Stimulated activated CD4-positive, alpha-beta T cell treated with anti-CD3 and anti-CD28 coated beads, Interleukin-4, amount 100 ng/mL, for 48 hours (primary cell): ENCODE measurements at regions not wholly inside any gene's neighbourhood (a gene's known extent, or its start where the extent isn't known, plus 50 kb on each side); places are given as distances from the start of the nearest gene placed in this dataset.
"Not testable (repeated sequence)": the region's sequence is repeated elsewhere in the genome, so short reads cannot be mapped to it uniquely, and the experiment has no call there.

Experiments used
- DNase-seq, 2 donors: peaks; one replicate each; pipeline ENCODE4 v3.0.0-alpha.2; 2020; ENCODE audit warnings: low read depth in 2 of 2

DNA sequence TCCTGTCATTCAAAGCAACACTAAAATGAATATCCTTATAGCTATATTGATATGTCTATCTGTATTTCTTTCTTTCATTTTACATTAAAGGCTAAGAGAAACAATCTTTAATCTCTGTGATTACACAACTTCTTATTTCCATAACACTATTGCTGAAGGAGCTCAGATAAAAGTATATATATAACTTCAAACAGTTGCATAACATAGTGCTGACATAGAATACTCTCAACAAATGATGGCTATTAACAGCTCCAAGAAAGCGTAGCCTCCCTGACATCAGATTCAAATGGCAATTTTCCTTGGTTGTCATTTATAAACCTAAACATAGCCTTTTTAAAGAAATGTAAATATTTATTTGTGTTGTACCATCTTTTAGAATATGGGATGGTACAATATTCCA lies 116.6 kb upstream of the PTPRG start:
- no peak for DNase-seq

DNA sequence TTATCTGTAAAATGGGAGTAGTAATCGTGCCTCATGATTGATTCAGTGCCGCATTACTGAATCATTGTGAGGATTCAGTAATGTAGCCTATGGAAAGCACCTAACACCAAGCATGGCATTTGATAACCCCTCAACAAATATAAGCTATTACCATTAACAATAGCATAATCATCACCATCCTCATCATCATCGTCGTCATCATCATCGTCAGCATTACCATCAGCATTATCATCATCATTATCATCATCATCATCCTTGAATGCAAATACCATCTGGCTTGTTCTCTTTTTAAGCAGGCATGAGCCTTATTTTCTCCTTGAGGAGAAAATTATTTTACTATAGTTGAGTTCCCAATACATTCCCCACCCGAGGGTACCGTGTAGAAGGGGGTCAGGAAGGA lies 115.4 kb upstream of the PTPRG start:
- DNase-seq: no peak

DNA sequence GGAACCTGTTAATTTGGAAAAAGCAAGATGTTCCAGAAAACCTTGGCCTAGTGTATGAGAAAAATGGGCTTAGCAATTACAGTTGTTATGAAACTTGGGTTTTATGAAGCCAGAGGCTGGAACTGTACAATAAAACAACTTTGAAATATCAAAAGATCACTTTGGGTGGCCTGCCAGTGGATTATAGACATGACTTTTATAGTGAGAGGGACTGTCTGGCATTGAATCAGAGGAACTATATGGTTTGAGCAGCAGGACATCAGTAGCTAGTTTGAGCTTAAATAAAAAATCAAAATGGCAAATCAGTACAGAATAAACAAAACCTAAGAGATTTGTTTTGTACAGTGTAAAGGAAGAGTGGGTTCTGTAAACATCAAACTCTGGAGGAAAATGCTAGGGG lies 115.0 kb upstream of the PTPRG start:
- DNase-seq: no peak

DNA sequence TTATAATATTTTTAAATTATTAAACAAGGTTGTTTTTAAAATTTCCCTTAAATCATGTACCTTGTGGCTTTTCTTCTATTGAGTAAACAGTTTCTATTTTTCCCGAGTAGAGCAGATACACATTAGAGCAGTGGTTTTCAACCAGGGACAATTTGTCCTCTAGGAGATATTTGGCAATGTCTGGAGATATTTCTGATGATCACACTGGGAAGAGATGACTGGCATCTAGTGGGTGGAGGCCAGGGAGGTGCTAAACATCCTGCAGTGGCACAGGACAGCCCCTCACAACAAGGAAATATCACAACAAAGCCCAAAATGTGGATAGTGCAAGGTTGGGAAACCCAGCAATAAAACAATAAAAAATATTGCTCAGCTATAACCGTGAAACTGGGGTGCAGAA lies 113.0 kb upstream of the PTPRG start:
- no peak for DNase-seq

GRCh38 chr3:61449327-61450040 lies 111.9 kb upstream of the PTPRG start:
- no peak for DNase-seq

GRCh38 chr3:61450866-61451265 lies 110.5 kb upstream of the PTPRG start:
- DNase-seq: no peak

DNA sequence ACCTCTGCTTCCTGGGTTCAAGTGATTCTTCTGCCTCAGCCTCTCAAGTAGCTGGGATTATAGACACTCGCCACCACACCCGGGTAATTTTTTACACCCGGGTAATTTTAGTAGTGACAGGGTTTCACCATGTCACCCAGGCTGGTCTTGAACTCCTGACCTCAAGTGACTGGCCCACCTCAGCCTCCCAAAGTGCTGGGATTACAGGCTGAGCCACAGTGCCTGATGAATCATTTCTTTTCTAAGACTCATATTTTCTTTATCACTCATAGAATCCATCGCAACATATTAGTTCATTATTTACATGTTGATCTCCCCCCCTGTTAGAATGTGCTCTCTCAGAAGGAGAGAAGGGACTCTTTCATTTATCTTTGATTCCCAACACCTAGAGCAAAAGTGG lies 109.5 kb upstream of the PTPRG start:
- no peak for DNase-seq

DNA sequence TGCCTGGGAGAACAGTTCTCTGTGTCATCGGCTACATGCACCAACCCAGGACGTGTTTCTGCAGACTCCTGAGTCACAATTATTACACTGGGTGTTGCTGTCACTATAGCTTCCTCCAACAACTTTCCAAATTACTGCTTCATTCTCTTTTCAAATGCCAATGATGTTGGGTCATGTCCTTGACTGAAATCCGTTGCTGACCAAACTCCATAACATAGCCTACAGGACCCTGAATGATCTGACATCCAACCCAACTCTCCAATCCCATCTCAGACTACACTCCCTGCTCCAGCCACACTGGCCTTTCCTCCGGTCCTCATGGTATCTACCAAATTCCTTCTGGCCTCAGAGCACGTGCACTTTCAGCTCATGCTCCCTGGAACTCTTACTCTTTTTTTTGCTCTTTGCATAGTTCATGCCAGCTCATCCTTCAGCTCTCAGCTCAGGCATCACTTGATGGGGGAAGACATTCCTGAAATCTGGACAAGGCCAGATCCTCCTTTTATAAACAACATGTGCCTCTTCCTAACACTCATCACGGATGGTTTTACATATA lies 108.8 kb upstream of the PTPRG start:
- DNase-seq: no peak

GRCh38 chr3:61454006-61454585 lies 107.3 kb upstream of the PTPRG start:
- no peak for DNase-seq

DNA sequence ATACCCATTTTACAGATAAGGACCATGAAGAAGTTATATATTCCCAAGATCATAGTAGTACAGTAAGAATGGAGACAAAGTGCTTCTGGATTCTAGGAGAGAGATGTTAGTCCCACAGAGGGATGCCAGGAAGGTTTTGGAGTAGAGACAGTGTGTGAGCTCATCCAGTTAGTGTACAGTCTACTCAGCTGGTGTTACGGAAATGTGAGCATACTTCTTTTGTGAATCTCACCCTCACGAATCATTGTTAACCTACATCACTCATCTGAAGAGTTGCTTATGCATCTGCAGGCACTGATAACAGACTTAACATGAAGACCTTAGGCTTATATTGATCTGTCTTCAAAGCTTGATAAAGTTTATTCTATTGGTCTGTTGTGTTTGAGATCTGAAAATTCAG lies 106.6 kb upstream of the PTPRG start:
- no peak for DNase-seq

GRCh38 chr3:61460636-61461035 lies 100.7 kb upstream of the PTPRG start:
- no peak for DNase-seq

DNA sequence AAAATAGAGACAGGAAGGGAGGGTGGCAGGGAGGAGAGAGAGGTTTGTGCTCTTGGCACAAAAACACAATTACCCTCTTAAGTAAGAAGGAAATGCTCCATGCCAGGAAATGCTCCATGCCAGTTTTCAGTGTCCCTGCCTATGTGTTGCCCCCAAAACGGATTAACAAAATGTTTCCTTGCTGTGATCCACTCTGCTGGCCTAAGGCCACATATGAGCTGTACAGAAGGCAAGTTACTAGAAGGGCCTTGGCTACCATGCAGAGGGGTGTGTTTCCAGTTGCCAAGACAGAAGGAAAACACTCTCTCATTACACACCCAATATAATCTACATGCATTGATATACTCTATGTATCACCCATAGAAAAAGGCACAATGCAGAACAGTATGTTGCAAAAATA lies 98.2 kb upstream of the PTPRG start:
- no peak for DNase-seq

DNA sequence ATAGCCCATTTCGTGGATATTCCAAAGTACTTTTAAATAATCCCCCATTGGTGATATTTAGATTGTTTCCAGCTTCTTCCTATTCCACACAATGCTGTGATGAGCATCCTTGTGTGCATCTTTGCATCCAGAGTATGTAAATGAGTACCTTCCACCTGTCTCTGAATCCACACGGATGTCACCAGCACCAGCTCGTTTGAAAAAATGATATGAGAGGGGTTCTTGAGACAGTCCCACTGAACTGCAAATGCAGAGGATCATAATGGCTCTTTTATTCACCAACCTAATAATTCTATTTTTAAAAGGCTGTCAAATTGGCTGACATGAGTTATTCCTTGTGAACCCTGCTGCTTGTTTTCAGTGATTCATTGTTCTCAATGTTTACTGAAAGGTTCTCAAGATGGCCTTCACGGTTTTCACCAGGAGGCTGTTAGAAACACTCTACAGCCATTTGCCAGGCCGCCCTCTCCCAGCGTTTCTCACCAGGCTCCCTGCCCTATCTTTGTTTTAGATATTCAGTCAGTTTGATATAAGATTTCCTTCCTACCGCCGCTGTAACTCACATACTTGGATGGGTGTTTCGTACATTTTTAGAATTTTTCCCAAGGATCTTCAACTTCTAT lies 96.7 kb upstream of the PTPRG start:
- no peak for DNase-seq

DNA sequence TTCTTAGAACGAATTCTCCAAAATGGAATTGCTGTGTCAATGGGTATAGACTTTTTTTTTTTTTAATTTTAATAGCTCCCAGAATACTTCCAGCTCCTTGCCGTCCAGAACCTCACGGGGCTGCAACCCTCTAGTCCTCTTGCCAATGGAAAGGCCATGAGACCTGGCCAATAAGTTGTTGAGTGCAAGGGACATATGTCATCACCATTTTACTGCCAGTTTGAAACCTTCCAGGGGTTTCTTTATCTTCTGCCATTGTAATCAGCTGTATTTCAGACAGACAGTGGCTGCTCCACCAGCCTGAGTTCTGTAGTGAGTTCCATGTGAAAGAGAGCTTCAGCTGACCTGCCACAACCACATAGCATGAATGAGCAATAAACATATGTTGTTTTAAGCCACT lies 95.0 kb upstream of the PTPRG start:
- DNase-seq: no peak

DNA sequence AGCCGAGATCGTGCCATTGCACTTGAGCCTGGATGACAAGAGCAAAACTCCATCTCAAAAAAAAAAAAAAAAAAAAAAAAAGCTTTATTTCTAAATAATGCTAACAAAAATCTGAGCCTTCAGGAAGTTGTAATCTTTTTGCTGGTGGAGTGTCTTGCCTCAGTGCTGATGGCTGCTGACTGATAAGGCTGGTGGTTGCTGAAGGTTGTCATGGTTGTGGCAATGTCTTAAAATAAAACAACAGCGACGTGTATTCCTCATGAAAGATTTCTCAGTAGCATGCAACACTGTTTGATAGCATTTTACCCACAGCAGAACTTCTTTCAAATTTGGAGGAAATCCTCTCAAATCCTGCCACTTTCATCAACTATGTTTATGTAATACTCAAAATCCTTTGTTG lies 77.4 kb upstream of the PTPRG start:
- DNase-seq: no peak

DNA sequence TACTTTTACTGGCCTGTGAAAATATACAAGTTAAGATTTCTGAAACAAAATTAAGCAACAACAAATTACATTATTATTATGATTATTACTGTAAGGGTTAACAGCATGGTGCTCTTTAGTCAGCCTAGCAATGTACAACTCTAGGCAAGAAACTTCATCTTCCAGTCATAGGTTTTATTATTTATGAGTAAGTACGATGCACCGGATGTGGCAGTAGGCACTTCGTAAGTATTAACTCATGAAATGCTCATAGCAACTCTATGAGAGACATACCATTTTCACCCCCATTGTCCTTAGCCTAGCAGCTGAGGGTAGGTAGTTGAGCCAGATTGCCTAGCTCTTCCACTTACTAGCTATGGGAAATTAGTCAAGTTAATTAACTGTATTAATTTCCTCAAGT lies 68.0 kb upstream of the PTPRG start:
- no peak for DNase-seq

DNA sequence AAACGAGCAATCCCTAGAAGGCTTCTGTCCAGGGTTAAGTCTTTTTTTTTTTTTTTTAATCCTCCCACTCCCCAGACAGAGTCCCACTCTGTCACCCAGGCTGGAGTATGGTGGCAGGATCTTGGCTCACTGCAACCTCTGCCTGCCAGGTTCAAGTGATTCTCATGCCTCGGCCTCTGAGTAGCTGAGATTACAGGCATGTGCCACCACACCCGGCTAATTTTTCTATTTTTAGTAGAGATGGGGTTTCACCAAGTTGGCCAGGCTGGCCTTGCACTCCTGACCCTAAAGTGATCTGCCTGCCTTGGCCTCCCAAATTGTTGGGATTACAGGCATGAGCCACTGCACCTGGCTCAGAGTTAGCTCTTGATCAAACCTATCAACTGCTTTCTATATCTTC lies 67.1 kb upstream of the PTPRG start:
- DNase-seq: not testable (repeated sequence)

- DNase-seq: no peak
These were observed 63.9 kb upstream of the PTPRG start for GRCh38 chr3:61497463-61497862.

DNA sequence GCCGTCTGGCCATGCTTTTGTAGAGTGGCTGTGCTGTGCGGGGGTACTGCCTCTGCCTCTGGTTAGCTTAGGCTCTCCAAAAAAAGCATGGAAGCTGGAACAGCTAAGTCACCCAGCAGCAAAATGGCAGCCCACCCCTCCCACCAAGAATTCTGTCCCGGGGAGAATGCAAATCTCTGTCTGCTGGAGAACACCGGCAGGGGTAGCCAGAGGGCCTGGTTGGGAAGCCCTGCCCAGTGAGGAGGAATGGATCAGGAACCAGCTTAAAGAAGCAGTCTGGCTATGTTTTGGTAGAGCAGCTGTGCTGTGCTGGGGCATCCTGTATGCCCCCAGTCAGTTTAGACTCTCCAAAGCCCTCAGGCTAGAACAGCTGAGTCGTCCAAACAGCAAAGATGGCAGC lies 56.2 kb upstream of the PTPRG start:
- DNase-seq: no peak

DNA sequence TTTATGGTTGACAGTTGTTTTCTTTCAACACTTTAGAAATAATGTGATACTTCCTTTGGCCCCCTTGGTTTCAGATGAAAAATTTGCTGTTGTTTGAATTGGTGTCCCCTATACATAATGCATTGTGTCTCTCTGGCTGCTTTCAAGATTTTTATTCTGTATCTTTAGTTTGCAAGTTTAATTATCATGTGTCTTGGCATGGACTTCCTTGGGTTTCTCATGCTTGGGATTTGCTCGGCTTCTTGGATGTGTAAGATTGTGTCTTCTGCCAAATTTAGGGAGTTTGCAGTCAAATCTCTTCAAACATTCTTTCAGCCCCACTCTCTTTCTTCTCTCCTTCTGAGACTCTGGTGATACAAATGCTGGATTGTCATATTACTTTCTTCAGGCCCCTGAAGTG lies 53.4 kb upstream of the PTPRG start:
- no peak for DNase-seq
